H1 (cell line): ENCODE measurements at regions not wholly inside any gene's neighbourhood (a gene's known extent, or its start where the extent isn't known, plus 50 kb on each side); places are given as distances from the start of the nearest gene placed in this dataset.

Experiments used
- BRCA1 ChIP-seq: IDR thresholded peaks from 2 replicates; pipeline ENCODE4 v1.6.1; 2012; ENCODE audit warnings: low read depth, low read length, improper control_type of control experiment
- CBX5 ChIP-seq: fragments of 300-800, 300-1000 bp; sonication (generic); IDR thresholded peaks from 2 replicates; pipeline ENCODE4 v1.7.1; 2016; ENCODE audit warnings: antibody characterized with exemption, low read length, low read depth
- EP300 ChIP-seq, 2 experiments: IDR thresholded peaks; 1 replicate in 1 of 2; 2 replicates in 1 of 2; pipeline ENCODE4 v1.6.1; 2011 to 2012; ENCODE audit warnings: low read depth in 2 of 2, low read length in 2 of 2, mild to moderate bottlenecking in 2 of 2, borderline replicate concordance in 1 of 2, inconsistent platforms in 1 of 2, moderate library complexity in 1 of 2
- HDAC2 ChIP-seq, 2 experiments: fragments of 300-600 bp in 1 of 2; sonication (generic) in 1 of 2; IDR thresholded peaks; 2 replicates each; pipeline ENCODE4 v1.6.1; 2011 to 2012; ENCODE audit warnings: low read depth in 2 of 2, low read length in 2 of 2, mild to moderate bottlenecking in 2 of 2, moderate library complexity in 2 of 2, borderline replicate concordance in 1 of 2, inconsistent platforms in 1 of 2
- JUN ChIP-seq: IDR thresholded peaks from 2 replicates; pipeline ENCODE4 v1.6.1; 2011; ENCODE audit warnings: low read depth, mild to moderate bottlenecking, improper control_type of control experiment, low read length
- JUND ChIP-seq: IDR thresholded peaks from 2 replicates; pipeline ENCODE4 v1.6.1; 2011; ENCODE audit warnings: mild to moderate bottlenecking, improper control_type of control experiment, low read length
- KDM1A ChIP-seq: fragments of 200-600, 300-600 bp; sonication (generic); IDR thresholded peaks from 2 replicates; pipeline ENCODE4 v1.7.1; 2016; ENCODE audit warnings: mild to moderate bottlenecking, low read length, borderline replicate concordance
- MAX ChIP-seq: IDR thresholded peaks from 2 replicates; pipeline ENCODE4 v1.6.1; 2012; ENCODE audit warnings: inconsistent platforms
- POLR2A ChIP-seq, 2 experiments: IDR thresholded peaks; 1 replicate in 1 of 2; 2 replicates in 1 of 2; pipeline ENCODE4 v1.6.1; 2011; ENCODE audit warnings: low read depth in 2 of 2, low read length in 2 of 2, mild to moderate bottlenecking in 2 of 2; ENCODE audit errors: control extremely low read depth in 1 of 2
- SIN3A ChIP-seq, 2 experiments: IDR thresholded peaks in 1 of 2; conservative IDR thresholded peaks in 1 of 2; 2 replicates each; pipeline ENCODE4 v1.6.1; 2011 to 2012; ENCODE audit warnings: low read length in 2 of 2, improper control_type of control experiment in 1 of 2, low read depth in 1 of 2, mild to moderate bottlenecking in 1 of 2
- TCF12 ChIP-seq: IDR thresholded peaks from 2 replicates; pipeline ENCODE4 v1.6.1; 2011; ENCODE audit warnings: low read depth, mild to moderate bottlenecking, low read length
- TF ChIP-seq, protein P1 (sequence below), 3 experiments: IDR thresholded peaks; 1 replicate in 2 of 3; 2 replicates in 1 of 3; pipeline versions ENCODE4 v1.5.1 to v1.6.1; 2011; ENCODE audit warnings: low read length in 3 of 3, mild to moderate bottlenecking in 3 of 3, inconsistent platforms in 2 of 3, low read depth in 1 of 3, moderate library complexity in 1 of 3; ENCODE audit not compliant: insufficient read depth in 1 of 3; ENCODE audit errors: control extremely low read depth in 1 of 3

- TF ChIP-seq, protein P1, sequence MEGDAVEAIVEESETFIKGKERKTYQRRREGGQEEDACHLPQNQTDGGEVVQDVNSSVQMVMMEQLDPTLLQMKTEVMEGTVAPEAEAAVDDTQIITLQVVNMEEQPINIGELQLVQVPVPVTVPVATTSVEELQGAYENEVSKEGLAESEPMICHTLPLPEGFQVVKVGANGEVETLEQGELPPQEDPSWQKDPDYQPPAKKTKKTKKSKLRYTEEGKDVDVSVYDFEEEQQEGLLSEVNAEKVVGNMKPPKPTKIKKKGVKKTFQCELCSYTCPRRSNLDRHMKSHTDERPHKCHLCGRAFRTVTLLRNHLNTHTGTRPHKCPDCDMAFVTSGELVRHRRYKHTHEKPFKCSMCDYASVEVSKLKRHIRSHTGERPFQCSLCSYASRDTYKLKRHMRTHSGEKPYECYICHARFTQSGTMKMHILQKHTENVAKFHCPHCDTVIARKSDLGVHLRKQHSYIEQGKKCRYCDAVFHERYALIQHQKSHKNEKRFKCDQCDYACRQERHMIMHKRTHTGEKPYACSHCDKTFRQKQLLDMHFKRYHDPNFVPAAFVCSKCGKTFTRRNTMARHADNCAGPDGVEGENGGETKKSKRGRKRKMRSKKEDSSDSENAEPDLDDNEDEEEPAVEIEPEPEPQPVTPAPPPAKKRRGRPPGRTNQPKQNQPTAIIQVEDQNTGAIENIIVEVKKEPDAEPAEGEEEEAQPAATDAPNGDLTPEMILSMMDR (IDR thresholded peaks at IDR 0.05; ENCODE audit: control extremely low read depth in 1 of 3, insufficient read depth in 1 of 3, low read depth in 1 of 3, low read length in 3 of 3), result no peak
- TF ChIP-seq JUN (no peak), JUND (no peak), CBX5 (no peak), KDM1A (no peak), TCF12 (no peak), POLR2A (IDR thresholded peaks at IDR 0.05; ENCODE audit: control extremely low read depth in 1 of 2, low read depth in 2 of 2, low read length in 2 of 2) (no peak), BRCA1 (no peak), EP300 (IDR thresholded peaks at IDR 0.05; ENCODE audit: borderline replicate concordance in 1 of 2, low read depth in 2 of 2, low read length in 2 of 2) (no peak), SIN3A (conservative IDR thresholded peaks at IDR 0.05 in 1 of 2, IDR thresholded peaks at IDR 0.05 in 1 of 2; ENCODE audit: low read depth in 1 of 2, low read length in 2 of 2) (no peak), HDAC2 (IDR thresholded peaks at IDR 0.05; ENCODE audit: borderline replicate concordance in 1 of 2, low read depth in 2 of 2, low read length in 2 of 2) (no peak), MAX (no peak)
Measured at GRCh38 chr6:141989706-141989959, 143.1 kb upstream of the GJE1 start.
